GM19324 (cell line): ENCODE measurements at regions not wholly inside any gene's neighbourhood (a gene's known extent, or its start where the extent isn't known, plus 50 kb on each side); places are given as distances from the start of the nearest gene placed in this dataset.
"Not testable (repeated sequence)": the region's sequence is repeated elsewhere in the genome, so short reads cannot be mapped to it uniquely, and the experiment has no call there.

Source experiments
- ATAC-seq: cut with Tn5 transposase; IDR thresholded peaks from one replicate; pipeline ENCODE4 v1.9.1; 2021; ENCODE audit warnings: mild to moderate bottlenecking, moderate library complexity; ENCODE audit not compliant: unreplicated experiment, low FRiP score

GRCh38 chr6:58307901-58308300 lies 990.5 kb downstream of the PRIM2 start:
- not testable (repeated sequence) for ATAC-seq

GRCh38 chr6:58332108-58332507 lies 1014.7 kb downstream of the PRIM2 start:
- ATAC-seq = not testable (repeated sequence)

GRCh38 chr6:58342287-58342686 lies 1024.9 kb downstream of the PRIM2 start:
- ATAC-seq = not testable (repeated sequence)

GRCh38 chr6:58347534-58347933 lies 1030.1 kb downstream of the PRIM2 start:
- ATAC-seq = not testable (repeated sequence)

GRCh38 chr6:58351619-58352018 lies 1034.2 kb downstream of the PRIM2 start:
- not testable (repeated sequence) for ATAC-seq

- ATAC-seq = not testable (repeated sequence)
Measured at GRCh38 chr6:58358452-58358851, 1041.0 kb downstream of the PRIM2 start.

- not testable (repeated sequence) for ATAC-seq
Measured at GRCh38 chr6:58365856-58366255, 1048.4 kb downstream of the PRIM2 start.

- not testable (repeated sequence) for ATAC-seq
Measured at GRCh38 chr6:58406659-58407058, 1089.2 kb downstream of the PRIM2 start.

- no peak for ATAC-seq
Measured at GRCh38 chr6:58419321-58419720, 1101.9 kb downstream of the PRIM2 start.
